ENCODE measurements at regions not wholly inside any gene's neighbourhood (a gene's known extent, or its start where the extent isn't known, plus 50 kb on each side); places are given as distances from the start of the nearest gene placed in this dataset.

DNA sequence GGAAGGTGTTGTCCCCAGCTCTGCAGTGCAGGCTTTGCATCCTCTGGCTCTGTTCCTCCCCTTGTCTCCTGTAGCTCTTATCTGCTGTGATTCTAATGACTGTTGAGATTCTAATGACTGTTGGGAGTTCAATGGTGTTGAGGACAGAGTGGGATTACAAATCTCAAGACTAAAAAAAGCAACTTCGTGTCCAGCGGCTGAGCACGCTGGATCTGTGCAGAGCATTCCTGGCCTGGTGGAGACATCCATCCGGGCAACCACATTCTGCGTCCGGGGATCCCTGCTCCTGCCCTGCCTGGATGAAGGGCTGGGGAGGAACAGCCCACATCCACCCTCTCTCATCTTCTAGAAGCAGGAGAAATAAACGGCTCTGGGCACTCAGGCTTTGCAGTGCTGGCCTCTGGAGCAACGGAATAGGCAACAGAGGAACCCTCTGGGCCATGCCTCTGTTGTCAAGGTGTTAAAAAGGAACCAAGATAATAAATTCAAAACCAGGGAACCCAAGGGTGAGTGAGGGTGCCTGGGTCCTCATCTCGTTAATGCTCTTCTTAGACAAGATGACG, 106.7 kb upstream of the ASB18 start:
- Histone ChIP-seq H3K4me3 (ENCODE audit: control insufficient read depth in 2 of 3, extremely low read depth in 1 of 3, insufficient read depth in 2 of 3, low read depth in 1 of 3, low read length in 3 of 3) (no peak overlapping the region), H2AFZ (ENCODE audit: control insufficient read depth, low read length) (no peak overlapping the region), H3K4me2 (ENCODE audit: control insufficient read depth, extremely low read depth, insufficient read depth, low read depth, low read length) (no peak overlapping the region), H3K4me1 (ENCODE audit: control insufficient read depth, extremely low read depth, insufficient read depth, low read length) (no peaks in the 10 kb centered on the region), H4K20me1 (ENCODE audit: control insufficient read depth, extremely low read depth, insufficient read depth, low read length) (no peaks in the 10 kb centered on the region), H3K36me3 (ENCODE audit: control insufficient read depth in 2 of 2, extremely low read depth in 1 of 2, insufficient read depth in 2 of 2, low read length in 2 of 2) (no peaks in the 10 kb centered on the region), H3K27me3 (ENCODE audit: control insufficient read depth, extremely low read depth, insufficient read depth, low read length) (no peaks in the 10 kb centered on the region), H3K27ac (ENCODE audit: control insufficient read depth, insufficient read depth, low read length) (no peak overlapping the region), H3K9me3 (ENCODE audit: control insufficient read depth, low read depth, low read length) (no peaks in the 10 kb centered on the region), H3K9ac (ENCODE audit: control insufficient read depth, extremely low read depth, insufficient read depth, low read length) (no peak overlapping the region), H3K79me2 (ENCODE audit: control insufficient read depth, insufficient read depth, low read length) (no peaks in the 10 kb centered on the region), H3K9me1 (ENCODE audit: control insufficient read depth, extremely low read depth, insufficient read depth, low read length) (no peaks in the 10 kb centered on the region)
- no peak for TF ChIP-seq EZH2 (IDR thresholded peaks at IDR 0.05; ENCODE audit: low read length)
- TF ChIP-seq, protein P1, sequence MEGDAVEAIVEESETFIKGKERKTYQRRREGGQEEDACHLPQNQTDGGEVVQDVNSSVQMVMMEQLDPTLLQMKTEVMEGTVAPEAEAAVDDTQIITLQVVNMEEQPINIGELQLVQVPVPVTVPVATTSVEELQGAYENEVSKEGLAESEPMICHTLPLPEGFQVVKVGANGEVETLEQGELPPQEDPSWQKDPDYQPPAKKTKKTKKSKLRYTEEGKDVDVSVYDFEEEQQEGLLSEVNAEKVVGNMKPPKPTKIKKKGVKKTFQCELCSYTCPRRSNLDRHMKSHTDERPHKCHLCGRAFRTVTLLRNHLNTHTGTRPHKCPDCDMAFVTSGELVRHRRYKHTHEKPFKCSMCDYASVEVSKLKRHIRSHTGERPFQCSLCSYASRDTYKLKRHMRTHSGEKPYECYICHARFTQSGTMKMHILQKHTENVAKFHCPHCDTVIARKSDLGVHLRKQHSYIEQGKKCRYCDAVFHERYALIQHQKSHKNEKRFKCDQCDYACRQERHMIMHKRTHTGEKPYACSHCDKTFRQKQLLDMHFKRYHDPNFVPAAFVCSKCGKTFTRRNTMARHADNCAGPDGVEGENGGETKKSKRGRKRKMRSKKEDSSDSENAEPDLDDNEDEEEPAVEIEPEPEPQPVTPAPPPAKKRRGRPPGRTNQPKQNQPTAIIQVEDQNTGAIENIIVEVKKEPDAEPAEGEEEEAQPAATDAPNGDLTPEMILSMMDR (optimal IDR thresholded peaks at IDR 0.05 in 1 of 3, IDR thresholded peaks at IDR 0.05 in 1 of 3, conservative IDR thresholded peaks at IDR 0.05 in 1 of 3; ENCODE audit: extremely low read depth in 1 of 3, insufficient read depth in 2 of 3, low read length in 3 of 3): no peak
- dilution Hi-C loops (cut with MboI; ENCODE audit: extremely low pct_ligation_motif_present, low sequenced_read_pairs): no loop called here
- no peak for FAIRE-seq
- DNase-seq (ENCODE audit: low read depth, low spot score): no peak

DNA sequence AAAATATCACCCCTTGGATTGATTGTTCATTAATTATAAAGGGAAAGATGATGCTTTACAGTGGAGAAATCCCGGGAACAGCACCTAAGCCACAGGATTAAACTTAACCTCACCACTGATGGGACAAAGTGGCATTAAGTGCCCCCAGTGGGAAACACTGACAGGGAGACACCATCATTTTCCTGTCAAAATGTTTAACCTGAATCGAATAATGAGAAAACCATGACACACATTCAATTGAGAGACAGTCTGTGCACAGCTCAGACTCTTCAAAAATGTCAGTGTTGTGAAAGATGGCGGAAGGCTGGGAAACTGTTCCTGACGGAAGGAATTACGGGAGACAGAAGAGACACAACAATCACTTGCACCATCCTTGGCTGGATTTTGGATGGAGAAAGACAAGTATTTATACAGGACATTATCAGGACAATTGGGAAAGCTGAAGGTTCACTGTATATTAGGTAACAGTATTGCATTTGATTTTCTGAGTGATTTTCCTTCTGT, 111.8 kb upstream of the ASB18 start:
- DNase-seq (ENCODE audit: low read depth, low spot score) (no peak), FAIRE-seq (no peak)
- dilution Hi-C loops (cut with MboI; ENCODE audit: extremely low pct_ligation_motif_present, low sequenced_read_pairs): no loop called here
- no peak overlapping the region for H3K4me2 ChIP-seq (ENCODE audit: control insufficient read depth, extremely low read depth, insufficient read depth, low read depth, low read length)
- no peak overlapping the region for H2AFZ ChIP-seq (ENCODE audit: control insufficient read depth, low read length)
- H3K9me3 ChIP-seq (ENCODE audit: control insufficient read depth, low read depth, low read length): no peaks in the 10 kb centered on the region
- H3K27ac ChIP-seq (ENCODE audit: control insufficient read depth, insufficient read depth, low read length): no peak overlapping the region
- TF ChIP-seq, protein P1 (optimal IDR thresholded peaks at IDR 0.05 in 1 of 3, IDR thresholded peaks at IDR 0.05 in 1 of 3, conservative IDR thresholded peaks at IDR 0.05 in 1 of 3; ENCODE audit: extremely low read depth in 1 of 3, insufficient read depth in 2 of 3, low read length in 3 of 3): no peak
- TF ChIP-seq EZH2 (IDR thresholded peaks at IDR 0.05; ENCODE audit: low read length): no peak
- no peaks in the 10 kb centered on the region for H3K79me2 ChIP-seq (ENCODE audit: control insufficient read depth, insufficient read depth, low read length)
- H3K36me3 ChIP-seq (ENCODE audit: control insufficient read depth in 2 of 2, extremely low read depth in 1 of 2, insufficient read depth in 2 of 2, low read length in 2 of 2): no peaks in the 10 kb centered on the region
- no peaks in the 10 kb centered on the region for H3K27me3 ChIP-seq (ENCODE audit: control insufficient read depth, extremely low read depth, insufficient read depth, low read length)
- no peak overlapping the region for H3K9ac ChIP-seq (ENCODE audit: control insufficient read depth, extremely low read depth, insufficient read depth, low read length)
- no peaks in the 10 kb centered on the region for H3K4me1 ChIP-seq (ENCODE audit: control insufficient read depth, extremely low read depth, insufficient read depth, low read length)
- no peak overlapping the region for H3K4me3 ChIP-seq (ENCODE audit: control insufficient read depth in 2 of 3, extremely low read depth in 1 of 3, insufficient read depth in 2 of 3, low read depth in 1 of 3, low read length in 3 of 3)
- no peaks in the 10 kb centered on the region for H3K9me1 ChIP-seq (ENCODE audit: control insufficient read depth, extremely low read depth, insufficient read depth, low read length)
- H4K20me1 ChIP-seq (ENCODE audit: control insufficient read depth, extremely low read depth, insufficient read depth, low read length): no peaks in the 10 kb centered on the region

Data from keratinocyte (primary cell).